ENCODE measurements at regions not wholly inside any gene's neighbourhood (a gene's known extent, or its start where the extent isn't known, plus 50 kb on each side); places are given as distances from the start of the nearest gene placed in this dataset.
"Not testable (repeated sequence)": the region's sequence is repeated elsewhere in the genome, so short reads cannot be mapped to it uniquely, and the experiment has no call there.

- TF ChIP-seq EZH2 (IDR thresholded peaks at IDR 0.05; ENCODE audit: low read length, missing control alignments); CTCF (conservative IDR thresholded peaks at IDR 0.05 in 1 of 2, IDR thresholded peaks at IDR 0.05 in 1 of 2; ENCODE audit: low read depth in 1 of 2, low read length in 2 of 2): not testable (repeated sequence)
Observed at GRCh38 chr1:182316454-182316853, 75.1 kb downstream of the GLUL start.
